IPS DF 4.7 (cell line): ENCODE measurements at regions not wholly inside any gene's neighbourhood (a gene's known extent, or its start where the extent isn't known, plus 50 kb on each side); places are given as distances from the start of the nearest gene placed in this dataset.

Experiments used
- DNase-seq: peaks from one replicate; pipeline ENCODE4 v3.0.0-alpha.2; 2013; ENCODE audit warnings: low spot score; ENCODE audit errors: extremely low read depth

GRCh38 chr5:40284863-40285262, 394.9 kb upstream of the PTGER4 start:
- DNase-seq: no peak

GRCh38 chr5:40278881-40279280, 400.8 kb upstream of the PTGER4 start:
- no peak for DNase-seq

GRCh38 chr5:40277161-40277906, 402.4 kb upstream of the PTGER4 start:
- no peak for DNase-seq

GRCh38 chr5:40276426-40277102, 403.2 kb upstream of the PTGER4 start:
- no peak for DNase-seq

- no peak for DNase-seq
These were observed 405.1 kb upstream of the PTGER4 start for GRCh38 chr5:40274568-40274967.

GRCh38 chr5:40273936-40274335, 405.8 kb upstream of the PTGER4 start:
- DNase-seq: no peak

GRCh38 chr5:40271476-40271875, 408.2 kb upstream of the PTGER4 start:
- DNase-seq: no peak

GRCh38 chr5:40270274-40270845, 409.4 kb upstream of the PTGER4 start:
- DNase-seq: no peak

GRCh38 chr5:40268088-40268487, 411.6 kb upstream of the PTGER4 start:
- DNase-seq: no peak

GRCh38 chr5:40266952-40267351, 412.8 kb upstream of the PTGER4 start:
- no peak for DNase-seq

GRCh38 chr5:40261984-40262383, 417.7 kb upstream of the PTGER4 start:
- no peak for DNase-seq

GRCh38 chr5:40260361-40260760, 419.4 kb upstream of the PTGER4 start:
- no peak for DNase-seq

- DNase-seq: no peak
These were observed 421.5 kb upstream of the PTGER4 start for GRCh38 chr5:40258222-40258621.

GRCh38 chr5:40240671-40241070, 439.0 kb upstream of the PTGER4 start:
- DNase-seq: no peak

GRCh38 chr5:40240111-40240510, 439.6 kb upstream of the PTGER4 start:
- DNase-seq: no peak

- DNase-seq: no peak
These were observed 441.5 kb upstream of the PTGER4 start for GRCh38 chr5:40238066-40238745.

- no peak for DNase-seq
These were observed 444.0 kb upstream of the PTGER4 start for GRCh38 chr5:40235471-40236400.

- no peak for DNase-seq
These were observed 446.4 kb upstream of the PTGER4 start for GRCh38 chr5:40233268-40233667.

- no peak for DNase-seq
These were observed 451.8 kb upstream of the PTGER4 start for GRCh38 chr5:40227931-40228330.

- DNase-seq: no peak
These were observed 452.3 kb upstream of the PTGER4 start for GRCh38 chr5:40227366-40227765.

GRCh38 chr5:40226906-40227305, 452.8 kb upstream of the PTGER4 start:
- DNase-seq: no peak
